SH-SY5Y (cell line): ENCODE measurements at regions not wholly inside any gene's neighbourhood (a gene's known extent, or its start where the extent isn't known, plus 50 kb on each side); places are given as distances from the start of the nearest gene placed in this dataset.

ENCODE experiments used
- GATA2 ChIP-seq: IDR thresholded peaks from 2 replicates; pipeline ENCODE4 v1.6.1; 2011; ENCODE audit warnings: mild to moderate bottlenecking, low read depth, low read length
- GATA3 ChIP-seq: IDR thresholded peaks from 2 replicates; pipeline ENCODE4 v1.6.1; 2011; ENCODE audit warnings: low read depth, mild to moderate bottlenecking, low read length, moderate library complexity

DNA sequence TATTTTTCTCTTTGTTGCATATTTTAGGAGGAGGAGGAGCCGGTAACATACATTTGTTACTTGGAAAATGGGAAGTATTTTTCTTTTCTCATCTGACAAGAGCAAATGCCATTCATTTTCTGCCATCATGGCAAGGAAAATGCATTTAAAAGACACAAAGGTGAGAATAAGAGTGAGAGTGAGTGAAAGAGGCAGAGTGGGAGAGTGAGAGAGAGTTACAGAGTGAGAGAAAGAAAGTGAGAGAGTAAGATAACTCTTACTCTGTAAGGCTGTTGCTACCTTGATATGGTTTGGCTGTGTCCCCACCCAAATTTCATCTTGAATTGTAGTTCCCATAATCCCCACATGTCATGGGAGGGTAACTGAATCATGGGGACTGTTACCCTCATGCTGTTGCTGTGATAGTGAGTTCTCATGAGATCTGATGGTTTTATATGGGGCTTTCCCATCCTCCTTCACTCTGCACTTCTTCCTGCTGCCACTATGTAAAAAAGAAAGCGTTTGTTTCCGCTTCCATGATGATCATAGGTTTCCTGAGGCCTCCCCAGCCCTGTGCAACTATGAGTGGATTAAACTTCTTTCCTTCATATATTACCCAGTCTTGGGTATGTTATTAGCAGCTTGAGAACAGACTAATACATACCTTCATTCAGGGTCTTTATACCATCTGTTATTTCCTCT is 64.2 kb downstream of the ASCL1 start:
- TF ChIP-seq GATA2 (no peak), GATA3 (no peak)
